ENCODE measurements at regions not wholly inside any gene's neighbourhood (a gene's known extent, or its start where the extent isn't known, plus 50 kb on each side); places are given as distances from the start of the nearest gene placed in this dataset.

DNA sequence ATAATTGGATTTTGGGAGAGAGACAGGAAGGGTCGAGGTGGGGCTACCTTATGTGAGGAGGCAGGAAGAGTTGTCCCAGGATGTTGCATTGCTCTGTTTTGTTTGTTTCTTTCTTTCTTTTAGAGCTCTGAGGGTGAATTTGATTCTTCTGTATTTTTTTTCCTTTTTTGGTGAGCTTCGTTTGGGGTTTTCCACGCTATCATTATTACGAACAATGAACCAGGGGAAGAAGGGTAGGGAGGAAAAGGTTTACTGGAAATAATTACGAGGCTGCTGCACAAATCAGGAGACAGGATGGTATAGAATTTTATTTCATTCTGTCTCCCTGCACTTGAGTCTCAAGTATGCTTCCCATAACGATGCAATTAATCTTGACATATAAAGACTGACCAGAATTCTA lies 51.4 kb upstream of the ZNF516 start:
- no peak overlapping the region for H3K27ac ChIP-seq (ENCODE audit: low read depth in 2 of 2, low read length in 1 of 2)
- H3K9me2 ChIP-seq, result no peaks in the 10 kb centered on the region
- H3K9ac ChIP-seq, result no peak overlapping the region
- no peaks in the 10 kb centered on the region; a peak in 1 of 4 replicates for H3K4me1 ChIP-seq (ENCODE audit: control insufficient read depth in 1 of 2, insufficient read depth in 2 of 2, low read depth in 1 of 2, low read length in 1 of 2)
- no peak overlapping the region for H3K4me2 ChIP-seq
- no peaks in the 10 kb centered on the region for H4K20me1 ChIP-seq (ENCODE audit: insufficient read depth)
- H3F3A ChIP-seq (replicated peaks; ENCODE audit: insufficient read depth), result no peaks in the 10 kb centered on the region
- POLR2A ChIA-PET, result no interaction called here
- no peak for TF ChIP-seq JUND (IDR thresholded peaks at IDR 0.05)
- no peak for TF ChIP-seq RCOR1 (IDR thresholded peaks at IDR 0.05; ENCODE audit: low read length)
- TF ChIP-seq YY1 (IDR thresholded peaks at IDR 0.05; ENCODE audit: low read depth), result no peak
- no peak for TF ChIP-seq CHD2 (IDR thresholded peaks at IDR 0.05; ENCODE audit: low read length, partially characterized antibody)
- no peak for TF ChIP-seq RFX5 (IDR thresholded peaks at IDR 0.05; ENCODE audit: low read length)
- TF ChIP-seq, protein P1, sequence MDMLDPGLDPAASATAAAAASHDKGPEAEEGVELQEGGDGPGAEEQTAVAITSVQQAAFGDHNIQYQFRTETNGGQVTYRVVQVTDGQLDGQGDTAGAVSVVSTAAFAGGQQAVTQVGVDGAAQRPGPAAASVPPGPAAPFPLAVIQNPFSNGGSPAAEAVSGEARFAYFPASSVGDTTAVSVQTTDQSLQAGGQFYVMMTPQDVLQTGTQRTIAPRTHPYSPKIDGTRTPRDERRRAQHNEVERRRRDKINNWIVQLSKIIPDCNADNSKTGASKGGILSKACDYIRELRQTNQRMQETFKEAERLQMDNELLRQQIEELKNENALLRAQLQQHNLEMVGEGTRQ (IDR thresholded peaks at IDR 0.05; ENCODE audit: borderline replicate concordance, low read depth, low read length), result no peak
- no peak for TF ChIP-seq SMC3 (IDR thresholded peaks at IDR 0.05; ENCODE audit: low read depth, low read length)
- TF ChIP-seq, protein P2, sequence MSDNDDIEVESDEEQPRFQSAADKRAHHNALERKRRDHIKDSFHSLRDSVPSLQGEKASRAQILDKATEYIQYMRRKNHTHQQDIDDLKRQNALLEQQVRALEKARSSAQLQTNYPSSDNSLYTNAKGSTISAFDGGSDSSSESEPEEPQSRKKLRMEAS (IDR thresholded peaks at IDR 0.05; ENCODE audit: low read depth), result no peak
- no peak for TF ChIP-seq TCF12 (IDR thresholded peaks at IDR 0.05)
- TF ChIP-seq NRF1 (IDR thresholded peaks at IDR 0.05; ENCODE audit: low read depth, low read length), result no peak
- TF ChIP-seq, protein P3, sequence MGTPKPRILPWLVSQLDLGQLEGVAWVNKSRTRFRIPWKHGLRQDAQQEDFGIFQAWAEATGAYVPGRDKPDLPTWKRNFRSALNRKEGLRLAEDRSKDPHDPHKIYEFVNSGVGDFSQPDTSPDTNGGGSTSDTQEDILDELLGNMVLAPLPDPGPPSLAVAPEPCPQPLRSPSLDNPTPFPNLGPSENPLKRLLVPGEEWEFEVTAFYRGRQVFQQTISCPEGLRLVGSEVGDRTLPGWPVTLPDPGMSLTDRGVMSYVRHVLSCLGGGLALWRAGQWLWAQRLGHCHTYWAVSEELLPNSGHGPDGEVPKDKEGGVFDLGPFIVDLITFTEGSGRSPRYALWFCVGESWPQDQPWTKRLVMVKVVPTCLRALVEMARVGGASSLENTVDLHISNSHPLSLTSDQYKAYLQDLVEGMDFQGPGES (IDR thresholded peaks at IDR 0.05; ENCODE audit: low read depth, low read length), result no peak
- no peak for TF ChIP-seq RAD21 (IDR thresholded peaks at IDR 0.05; ENCODE audit: low read length)
- no peak for TF ChIP-seq NFIC (IDR thresholded peaks at IDR 0.05; ENCODE audit: borderline replicate concordance)
- TF ChIP-seq, protein P4, sequence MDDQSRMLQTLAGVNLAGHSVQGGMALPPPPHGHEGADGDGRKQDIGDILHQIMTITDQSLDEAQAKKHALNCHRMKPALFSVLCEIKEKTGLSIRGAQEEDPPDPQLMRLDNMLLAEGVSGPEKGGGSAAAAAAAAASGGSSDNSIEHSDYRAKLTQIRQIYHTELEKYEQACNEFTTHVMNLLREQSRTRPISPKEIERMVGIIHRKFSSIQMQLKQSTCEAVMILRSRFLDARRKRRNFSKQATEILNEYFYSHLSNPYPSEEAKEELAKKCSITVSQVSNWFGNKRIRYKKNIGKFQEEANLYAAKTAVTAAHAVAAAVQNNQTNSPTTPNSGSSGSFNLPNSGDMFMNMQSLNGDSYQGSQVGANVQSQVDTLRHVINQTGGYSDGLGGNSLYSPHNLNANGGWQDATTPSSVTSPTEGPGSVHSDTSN (IDR thresholded peaks at IDR 0.05), result no peak
- no peak for TF ChIP-seq TAF1 (IDR thresholded peaks at IDR 0.05; ENCODE audit: borderline replicate concordance, low read depth, low read length)
- no peak for TF ChIP-seq MXI1 (IDR thresholded peaks at IDR 0.05; ENCODE audit: low read depth, low read length)
- no peak for TF ChIP-seq SIN3A (IDR thresholded peaks at IDR 0.05; ENCODE audit: borderline replicate concordance, low read depth, low read length)
- DNase-seq, result no peak
- no peaks in the 10 kb centered on the region for H3K9me3 ChIP-seq
- no peaks in the 10 kb centered on the region for H3K79me2 ChIP-seq (ENCODE audit: insufficient read depth)
- CTCF ChIA-PET, result no interaction called here
- H3K36me3 ChIP-seq (replicated peaks in 1 of 2; ENCODE audit: control insufficient read depth in 1 of 2, insufficient read depth in 2 of 2, low read length in 1 of 2), result no peaks in the 10 kb centered on the region
- 40% methylated on average over 6 of the region's 6 CpGs for WGBS (ENCODE audit: low lambda C conversion rate)
- no peaks in the 10 kb centered on the region; the same call in 1 of the 2 replicates for H3K27me3 ChIP-seq (ENCODE audit: insufficient read depth)
- no peak overlapping the region for H3K4me3 ChIP-seq (ENCODE audit: low read depth in 2 of 2, low read length in 1 of 2)
- H2AFZ ChIP-seq (ENCODE audit: low read depth), result no peak overlapping the region

DNA sequence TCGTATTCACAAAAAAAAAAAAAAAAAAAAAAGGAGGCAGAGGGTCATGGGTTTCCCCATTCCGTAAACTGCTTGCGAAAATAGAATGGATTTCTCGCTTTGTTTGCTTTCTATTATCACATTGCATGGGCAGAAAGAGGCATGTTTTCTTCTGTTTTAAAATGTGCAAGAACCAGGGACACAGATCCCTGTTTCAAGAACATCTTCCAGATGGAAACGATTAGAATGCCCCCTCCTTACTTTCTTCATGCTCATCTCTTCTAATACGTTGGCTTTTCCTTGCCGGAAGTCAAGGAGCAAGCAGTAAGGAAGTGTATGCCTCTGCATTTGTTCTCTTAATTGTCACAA lies 51.0 kb upstream of the ZNF516 start:
- no peak overlapping the region for H3K27ac ChIP-seq (ENCODE audit: low read depth in 2 of 2, low read length in 1 of 2)
- no peak overlapping the region for H3K4me2 ChIP-seq
- H3K79me2 ChIP-seq (ENCODE audit: insufficient read depth), result no peaks in the 10 kb centered on the region
- no peak overlapping the region for H3K4me3 ChIP-seq (ENCODE audit: low read depth in 2 of 2, low read length in 1 of 2)
- POLR2A ChIA-PET, result no interaction called here
- 41% methylated on average over 7 of the region's 7 CpGs for WGBS (ENCODE audit: low lambda C conversion rate)
- H4K20me1 ChIP-seq (ENCODE audit: insufficient read depth), result no peaks in the 10 kb centered on the region
- no peaks in the 10 kb centered on the region for H3K9me3 ChIP-seq
- H2AFZ ChIP-seq (ENCODE audit: low read depth), result no peak overlapping the region
- H3K4me1 ChIP-seq (ENCODE audit: control insufficient read depth in 1 of 2, insufficient read depth in 2 of 2, low read depth in 1 of 2, low read length in 1 of 2), result peaks cover 0 to 1% of the 10 kb centered on the region in 2 experiments; a peak in 2 of 4 replicates
- no peak overlapping the region for H3K9ac ChIP-seq
- H3K9me2 ChIP-seq, result no peaks in the 10 kb centered on the region
- no peaks in the 10 kb centered on the region; the same call in 1 of the 2 replicates for H3K27me3 ChIP-seq (ENCODE audit: insufficient read depth)
- CTCF ChIA-PET, result no interaction called here
- H3K36me3 ChIP-seq (replicated peaks in 1 of 2; ENCODE audit: control insufficient read depth in 1 of 2, insufficient read depth in 2 of 2, low read length in 1 of 2), result no peaks in the 10 kb centered on the region
- H3F3A ChIP-seq (replicated peaks; ENCODE audit: insufficient read depth), result no peaks in the 10 kb centered on the region
- TF ChIP-seq, protein P3 (IDR thresholded peaks at IDR 0.05; ENCODE audit: low read depth, low read length), result no peak
- TF ChIP-seq TCF12 (IDR thresholded peaks at IDR 0.05) (no peak), EZH2phosphoT487 (IDR thresholded peaks at IDR 0.05; ENCODE audit: borderline replicate concordance, low read depth) (no peak), JUND (IDR thresholded peaks at IDR 0.05) (no peak), SIN3A (IDR thresholded peaks at IDR 0.05; ENCODE audit: borderline replicate concordance, low read depth, low read length) (no peak)
- TF ChIP-seq, protein P1 (IDR thresholded peaks at IDR 0.05; ENCODE audit: borderline replicate concordance, low read depth, low read length), result no peak
- DNase-seq, result no peak

Measured in SK-N-SH (cell line).